ENCODE measurements at regions not wholly inside any gene's neighbourhood (a gene's known extent, or its start where the extent isn't known, plus 50 kb on each side); places are given as distances from the start of the nearest gene placed in this dataset.

DNA sequence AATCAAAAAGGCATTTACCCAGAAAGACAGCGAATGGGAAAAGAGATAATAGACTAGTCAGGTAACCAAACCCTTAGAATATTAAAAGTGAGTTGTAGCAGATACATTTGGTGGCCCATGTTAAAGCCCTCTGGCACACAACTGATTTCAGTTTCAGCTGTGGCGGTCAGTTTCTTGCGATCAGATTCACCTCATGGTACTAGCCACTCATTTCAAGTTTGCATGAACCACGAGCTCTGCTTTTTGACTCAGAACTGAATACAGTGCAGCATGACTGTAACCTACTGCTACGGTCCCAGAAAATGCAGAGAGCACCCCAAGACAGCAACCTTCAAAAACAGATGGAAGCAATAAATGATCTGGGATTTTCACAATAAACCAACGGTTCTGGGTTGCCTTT is 919.1 kb upstream of the PCDH10 start:
- intact Hi-C loops (cut with DNase I), result no loop called here
- no peak overlapping the region for H3K4me3 ChIP-seq
- ATAC-seq (no peak), DNase-seq (no peak)
- WGBS (ENCODE audit: insufficient coverage, low coverage, low lambda C conversion rate, missing lambda C conversion rate), result 51% methylated on average over 6 of the region's 6 CpGs
- H3K27ac ChIP-seq, result no peak overlapping the region
- TF ChIP-seq, protein P1, sequence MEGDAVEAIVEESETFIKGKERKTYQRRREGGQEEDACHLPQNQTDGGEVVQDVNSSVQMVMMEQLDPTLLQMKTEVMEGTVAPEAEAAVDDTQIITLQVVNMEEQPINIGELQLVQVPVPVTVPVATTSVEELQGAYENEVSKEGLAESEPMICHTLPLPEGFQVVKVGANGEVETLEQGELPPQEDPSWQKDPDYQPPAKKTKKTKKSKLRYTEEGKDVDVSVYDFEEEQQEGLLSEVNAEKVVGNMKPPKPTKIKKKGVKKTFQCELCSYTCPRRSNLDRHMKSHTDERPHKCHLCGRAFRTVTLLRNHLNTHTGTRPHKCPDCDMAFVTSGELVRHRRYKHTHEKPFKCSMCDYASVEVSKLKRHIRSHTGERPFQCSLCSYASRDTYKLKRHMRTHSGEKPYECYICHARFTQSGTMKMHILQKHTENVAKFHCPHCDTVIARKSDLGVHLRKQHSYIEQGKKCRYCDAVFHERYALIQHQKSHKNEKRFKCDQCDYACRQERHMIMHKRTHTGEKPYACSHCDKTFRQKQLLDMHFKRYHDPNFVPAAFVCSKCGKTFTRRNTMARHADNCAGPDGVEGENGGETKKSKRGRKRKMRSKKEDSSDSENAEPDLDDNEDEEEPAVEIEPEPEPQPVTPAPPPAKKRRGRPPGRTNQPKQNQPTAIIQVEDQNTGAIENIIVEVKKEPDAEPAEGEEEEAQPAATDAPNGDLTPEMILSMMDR (IDR thresholded peaks at IDR 0.05), result no peak
- no peak for TF ChIP-seq POLR2A (IDR thresholded peaks at IDR 0.05)
- no peaks in the 10 kb centered on the region for H3K9me3 ChIP-seq
- H3K4me1 ChIP-seq, result no peaks in the 10 kb centered on the region
- no peaks in the 10 kb centered on the region for H3K27me3 ChIP-seq
- no peaks in the 10 kb centered on the region for H3K36me3 ChIP-seq

DNA sequence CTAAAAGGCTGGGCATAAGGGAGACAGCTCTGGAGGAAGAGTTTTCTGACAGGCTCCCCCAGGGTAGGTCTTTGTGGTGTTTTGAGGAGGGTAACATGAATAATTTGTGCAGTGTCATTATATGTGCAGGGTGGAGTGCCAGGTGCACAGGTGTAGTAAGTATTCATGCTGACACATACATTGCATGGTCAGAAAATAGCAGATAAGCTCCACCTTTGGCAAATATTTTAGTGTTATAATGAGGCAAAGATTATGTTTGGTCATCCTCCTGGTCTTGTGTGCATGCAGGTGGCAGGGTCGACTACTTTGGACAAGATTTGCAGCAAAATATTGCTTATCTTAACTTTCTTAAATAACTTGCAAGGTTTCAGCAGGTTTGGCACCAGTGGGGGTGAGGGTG is 910.4 kb upstream of the PCDH10 start:
- intact Hi-C loops (cut with DNase I), result no loop called here
- WGBS (ENCODE audit: insufficient coverage, low coverage, low lambda C conversion rate, missing lambda C conversion rate), result 38% methylated on average over 1 of the region's 1 CpG
- TF ChIP-seq POLR2A (IDR thresholded peaks at IDR 0.05), result no peak
- TF ChIP-seq, protein P1 (IDR thresholded peaks at IDR 0.05), result no peak
- H3K4me1 ChIP-seq, result no peaks in the 10 kb centered on the region
- ATAC-seq (no peak), DNase-seq (no peak)
- H3K27ac ChIP-seq, result no peak overlapping the region
- H3K4me3 ChIP-seq, result no peak overlapping the region
- H3K36me3 ChIP-seq, result no peaks in the 10 kb centered on the region
- no peaks in the 10 kb centered on the region for H3K27me3 ChIP-seq
- no peaks in the 10 kb centered on the region for H3K9me3 ChIP-seq

DNA sequence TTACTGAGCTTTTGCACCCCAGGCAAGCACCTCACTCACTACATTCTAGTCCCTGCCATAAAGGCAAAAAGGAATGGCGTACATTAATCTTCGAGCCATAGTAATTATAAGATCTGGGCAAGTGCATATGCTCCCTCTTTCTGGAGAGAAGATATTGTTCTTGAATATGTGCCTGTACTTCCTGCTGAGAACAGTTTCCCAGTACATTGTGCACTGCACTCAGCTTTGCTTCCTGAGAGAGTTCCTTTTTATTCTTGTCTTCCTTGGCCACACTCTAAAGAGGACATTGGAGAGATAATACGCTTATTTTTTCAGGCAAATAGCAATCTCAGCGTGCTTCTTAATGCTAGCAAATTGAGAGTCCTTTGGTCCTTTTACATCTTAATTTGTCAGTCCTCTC is 909.0 kb upstream of the PCDH10 start:
- ATAC-seq (no peak), DNase-seq (no peak)
- Histone ChIP-seq H3K36me3 (no peaks in the 10 kb centered on the region), H3K4me1 (no peaks in the 10 kb centered on the region), H3K4me3 (no peak overlapping the region), H3K9me3 (no peaks in the 10 kb centered on the region), H3K27ac (no peak overlapping the region), H3K27me3 (no peaks in the 10 kb centered on the region)
- TF ChIP-seq POLR2A (IDR thresholded peaks at IDR 0.05), result no peak
- TF ChIP-seq, protein P1 (IDR thresholded peaks at IDR 0.05), result no peak
- WGBS (ENCODE audit: insufficient coverage, low coverage, low lambda C conversion rate, missing lambda C conversion rate), result 46% methylated on average over 3 of the region's 4 CpGs
- intact Hi-C loops (cut with DNase I), result no loop called here

DNA sequence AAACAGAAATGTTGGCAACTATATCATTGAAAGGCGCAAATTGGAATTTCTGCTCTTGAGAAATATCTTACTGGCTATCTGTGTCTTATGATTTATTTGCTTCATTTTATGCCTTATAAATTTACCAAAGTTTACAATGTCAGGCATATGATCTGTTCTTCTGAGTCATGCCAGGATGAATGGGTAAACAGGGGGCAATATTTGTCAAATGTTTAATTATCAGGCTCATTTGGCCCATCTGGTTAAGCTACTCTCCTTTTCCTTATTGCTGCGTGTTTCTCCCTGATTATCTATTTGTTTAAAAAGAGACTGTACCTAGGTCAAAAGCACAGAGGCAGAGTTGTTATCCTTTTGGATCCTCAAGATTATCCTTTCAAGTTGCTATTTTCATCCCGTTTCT is 903.8 kb upstream of the PCDH10 start:
- Histone ChIP-seq H3K27ac (no peak overlapping the region), H3K36me3 (no peaks in the 10 kb centered on the region), H3K9me3 (no peaks in the 10 kb centered on the region), H3K4me3 (no peak overlapping the region), H3K4me1 (no peaks in the 10 kb centered on the region), H3K27me3 (no peaks in the 10 kb centered on the region)
- intact Hi-C loops (cut with DNase I), result no loop called here
- DNase-seq (no peak), ATAC-seq (no peak)
- TF ChIP-seq, protein P1 (IDR thresholded peaks at IDR 0.05), result no peak
- WGBS (ENCODE audit: insufficient coverage, low coverage, low lambda C conversion rate, missing lambda C conversion rate), result 47% methylated on average over 3 of the region's 3 CpGs

DNA sequence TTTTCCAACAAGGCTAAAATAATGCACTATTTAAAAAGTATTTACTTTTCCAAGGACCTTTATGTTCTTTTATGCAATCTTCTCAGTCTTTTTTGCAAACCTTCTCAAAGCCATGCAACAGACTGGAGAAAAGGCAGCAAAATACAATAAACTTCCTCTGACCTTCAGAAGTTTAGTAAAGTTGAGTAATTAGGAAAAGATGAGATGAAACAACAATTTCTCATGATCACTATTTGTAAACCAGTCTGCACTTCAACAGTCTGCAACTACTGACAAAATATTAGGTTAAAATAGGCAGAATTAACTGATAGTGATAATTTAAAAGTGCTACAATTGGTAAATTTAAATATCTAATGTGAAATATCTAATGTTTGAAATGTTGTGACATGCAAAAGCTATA is 884.9 kb upstream of the PCDH10 start:
- H3K27ac ChIP-seq, result no peak overlapping the region
- ATAC-seq (no peak), DNase-seq (no peak)
- no peak overlapping the region for H3K4me3 ChIP-seq
- TF ChIP-seq, protein P1 (IDR thresholded peaks at IDR 0.05), result no peak
- TF ChIP-seq POLR2A (IDR thresholded peaks at IDR 0.05), result no peak
- no peaks in the 10 kb centered on the region for H3K9me3 ChIP-seq
- H3K4me1 ChIP-seq, result no peaks in the 10 kb centered on the region
- intact Hi-C loops (cut with DNase I), result no loop called here
- H3K36me3 ChIP-seq, result no peaks in the 10 kb centered on the region
- no peaks in the 10 kb centered on the region for H3K27me3 ChIP-seq

Data from right lobe of liver (tissue), 6 donors.